Transverse colon (tissue), 3 donors: ENCODE measurements at regions not wholly inside any gene's neighbourhood (a gene's known extent, or its start where the extent isn't known, plus 50 kb on each side); places are given as distances from the start of the nearest gene placed in this dataset.

Experiments
- POLR2A ChIP-seq: fragments of 450-650 bp; IDR thresholded peaks from one replicate; pipeline ENCODE4 v1.6.1; 2016; ENCODE audit warnings: antibody characterized with exemption, mild to moderate bottlenecking, moderate library complexity
- TF ChIP-seq, protein P1 (sequence below), 5 experiments: fragments of 200-600 bp in 3 of 5; fragments of 450-650 bp in 2 of 5; sonication (generic) in 3 of 5; IDR thresholded peaks; 1 replicate in 2 of 5; 2 replicates in 3 of 5; pipeline ENCODE4 v1.5.1; 2016 to 2017; ENCODE audit warnings: antibody characterized with exemption in 5 of 5, inconsistent platforms in 3 of 5, mild to moderate bottlenecking in 2 of 5, moderate library complexity in 1 of 5

- TF ChIP-seq, protein P1, sequence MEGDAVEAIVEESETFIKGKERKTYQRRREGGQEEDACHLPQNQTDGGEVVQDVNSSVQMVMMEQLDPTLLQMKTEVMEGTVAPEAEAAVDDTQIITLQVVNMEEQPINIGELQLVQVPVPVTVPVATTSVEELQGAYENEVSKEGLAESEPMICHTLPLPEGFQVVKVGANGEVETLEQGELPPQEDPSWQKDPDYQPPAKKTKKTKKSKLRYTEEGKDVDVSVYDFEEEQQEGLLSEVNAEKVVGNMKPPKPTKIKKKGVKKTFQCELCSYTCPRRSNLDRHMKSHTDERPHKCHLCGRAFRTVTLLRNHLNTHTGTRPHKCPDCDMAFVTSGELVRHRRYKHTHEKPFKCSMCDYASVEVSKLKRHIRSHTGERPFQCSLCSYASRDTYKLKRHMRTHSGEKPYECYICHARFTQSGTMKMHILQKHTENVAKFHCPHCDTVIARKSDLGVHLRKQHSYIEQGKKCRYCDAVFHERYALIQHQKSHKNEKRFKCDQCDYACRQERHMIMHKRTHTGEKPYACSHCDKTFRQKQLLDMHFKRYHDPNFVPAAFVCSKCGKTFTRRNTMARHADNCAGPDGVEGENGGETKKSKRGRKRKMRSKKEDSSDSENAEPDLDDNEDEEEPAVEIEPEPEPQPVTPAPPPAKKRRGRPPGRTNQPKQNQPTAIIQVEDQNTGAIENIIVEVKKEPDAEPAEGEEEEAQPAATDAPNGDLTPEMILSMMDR (IDR thresholded peaks at IDR 0.05), result no peak
- no peak for TF ChIP-seq POLR2A
Measured at GRCh38 chr5:104650313-104651055, 1087.9 kb upstream of the NUDT12 start.
